ENCODE measurements at regions not wholly inside any gene's neighbourhood (a gene's known extent, or its start where the extent isn't known, plus 50 kb on each side); places are given as distances from the start of the nearest gene placed in this dataset.

GRCh38 chr9:126232461-126232860 is 94.2 kb upstream of the MVB12B start:
- no peak for TF ChIP-seq POLR2AphosphoS5 (IDR thresholded peaks at IDR 0.05; ENCODE audit: low read depth, low read length)
- TF ChIP-seq SIN3A (IDR thresholded peaks at IDR 0.05; ENCODE audit: borderline replicate concordance, insufficient read depth, low read length) = no peak
- TF ChIP-seq REST (IDR thresholded peaks at IDR 0.05; ENCODE audit: insufficient read depth in 1 of 2, low read depth in 2 of 2, low read length in 2 of 2) = no peak
- TF ChIP-seq FOXP2 (optimal IDR thresholded peaks at IDR 0.05; ENCODE audit: borderline replicate concordance, extremely low read depth, extremely low read length, insufficient read depth) = no peak
- TF ChIP-seq TAF1 (IDR thresholded peaks at IDR 0.05; ENCODE audit: borderline replicate concordance, insufficient read depth, low read length) = no peak

GRCh38 chr9:126233175-126233574 is 93.5 kb upstream of the MVB12B start:
- TF ChIP-seq REST (IDR thresholded peaks at IDR 0.05; ENCODE audit: insufficient read depth in 1 of 2, low read depth in 2 of 2, low read length in 2 of 2) = no peak
- TF ChIP-seq SIN3A (IDR thresholded peaks at IDR 0.05; ENCODE audit: borderline replicate concordance, insufficient read depth, low read length) = no peak
- TF ChIP-seq POLR2AphosphoS5 (IDR thresholded peaks at IDR 0.05; ENCODE audit: low read depth, low read length) = no peak
- TF ChIP-seq TAF1 (IDR thresholded peaks at IDR 0.05; ENCODE audit: borderline replicate concordance, insufficient read depth, low read length) = no peak
- no peak for TF ChIP-seq FOXP2 (optimal IDR thresholded peaks at IDR 0.05; ENCODE audit: borderline replicate concordance, extremely low read depth, extremely low read length, insufficient read depth)

- TF ChIP-seq FOXP2 (optimal IDR thresholded peaks at IDR 0.05; ENCODE audit: borderline replicate concordance, extremely low read depth, extremely low read length, insufficient read depth) (no peak), POLR2AphosphoS5 (IDR thresholded peaks at IDR 0.05; ENCODE audit: low read depth, low read length) (no peak), SIN3A (IDR thresholded peaks at IDR 0.05; ENCODE audit: borderline replicate concordance, insufficient read depth, low read length) (no peak), REST (IDR thresholded peaks at IDR 0.05; ENCODE audit: insufficient read depth in 1 of 2, low read depth in 2 of 2, low read length in 2 of 2) (no peak), TAF1 (IDR thresholded peaks at IDR 0.05; ENCODE audit: borderline replicate concordance, insufficient read depth, low read length) (no peak)
Measured at GRCh38 chr9:126233913-126234525, 92.6 kb upstream of the MVB12B start.

- TF ChIP-seq POLR2AphosphoS5 (IDR thresholded peaks at IDR 0.05; ENCODE audit: low read depth, low read length) = no peak
- TF ChIP-seq FOXP2 (optimal IDR thresholded peaks at IDR 0.05; ENCODE audit: borderline replicate concordance, extremely low read depth, extremely low read length, insufficient read depth) = no peak
- no peak for TF ChIP-seq TAF1 (IDR thresholded peaks at IDR 0.05; ENCODE audit: borderline replicate concordance, insufficient read depth, low read length)
- no peak for TF ChIP-seq REST (IDR thresholded peaks at IDR 0.05; ENCODE audit: insufficient read depth in 1 of 2, low read depth in 2 of 2, low read length in 2 of 2)
- TF ChIP-seq SIN3A (IDR thresholded peaks at IDR 0.05; ENCODE audit: borderline replicate concordance, insufficient read depth, low read length) = no peak
Measured at GRCh38 chr9:126234681-126235335, 91.8 kb upstream of the MVB12B start.

Measured in PFSK-1 (cell line).